ENCODE measurements at regions not wholly inside any gene's neighbourhood (a gene's known extent, or its start where the extent isn't known, plus 50 kb on each side); places are given as distances from the start of the nearest gene placed in this dataset.

DNA sequence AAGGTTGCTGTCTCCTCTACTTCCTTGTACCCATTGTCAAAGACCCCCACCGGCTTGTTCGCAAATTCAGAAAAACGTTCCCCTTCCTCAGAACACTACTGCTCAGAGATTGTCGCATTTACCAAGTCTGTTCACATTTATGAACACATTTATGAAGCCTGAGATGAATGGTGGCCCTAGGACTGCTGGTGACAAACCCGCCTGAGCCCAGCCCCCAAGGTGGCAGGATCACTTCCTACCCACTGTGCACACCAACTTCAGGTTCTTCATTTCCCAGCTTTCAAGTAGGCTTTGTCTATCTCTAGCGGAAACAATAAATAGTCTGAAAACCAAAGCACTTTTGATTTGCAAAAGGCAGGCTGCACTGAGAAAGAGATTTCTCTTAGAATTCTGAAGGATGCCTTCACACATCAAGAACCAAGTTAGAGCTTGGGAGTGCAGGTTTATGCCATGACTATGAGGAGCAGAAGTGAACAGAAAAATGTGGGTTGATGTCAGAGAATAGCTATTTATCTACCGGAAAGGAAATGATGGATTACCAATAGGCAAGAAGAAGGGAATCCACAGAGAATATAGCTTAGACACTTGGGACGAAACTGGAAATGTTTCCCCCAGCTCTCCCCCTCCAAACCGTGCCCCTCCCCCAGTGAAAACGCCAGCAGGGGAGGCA is 200.5 kb downstream of the TOMM20 start:
- TF ChIP-seq, protein P1, sequence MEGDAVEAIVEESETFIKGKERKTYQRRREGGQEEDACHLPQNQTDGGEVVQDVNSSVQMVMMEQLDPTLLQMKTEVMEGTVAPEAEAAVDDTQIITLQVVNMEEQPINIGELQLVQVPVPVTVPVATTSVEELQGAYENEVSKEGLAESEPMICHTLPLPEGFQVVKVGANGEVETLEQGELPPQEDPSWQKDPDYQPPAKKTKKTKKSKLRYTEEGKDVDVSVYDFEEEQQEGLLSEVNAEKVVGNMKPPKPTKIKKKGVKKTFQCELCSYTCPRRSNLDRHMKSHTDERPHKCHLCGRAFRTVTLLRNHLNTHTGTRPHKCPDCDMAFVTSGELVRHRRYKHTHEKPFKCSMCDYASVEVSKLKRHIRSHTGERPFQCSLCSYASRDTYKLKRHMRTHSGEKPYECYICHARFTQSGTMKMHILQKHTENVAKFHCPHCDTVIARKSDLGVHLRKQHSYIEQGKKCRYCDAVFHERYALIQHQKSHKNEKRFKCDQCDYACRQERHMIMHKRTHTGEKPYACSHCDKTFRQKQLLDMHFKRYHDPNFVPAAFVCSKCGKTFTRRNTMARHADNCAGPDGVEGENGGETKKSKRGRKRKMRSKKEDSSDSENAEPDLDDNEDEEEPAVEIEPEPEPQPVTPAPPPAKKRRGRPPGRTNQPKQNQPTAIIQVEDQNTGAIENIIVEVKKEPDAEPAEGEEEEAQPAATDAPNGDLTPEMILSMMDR (IDR thresholded peaks at IDR 0.05; ENCODE audit: insufficient read depth, low read depth, low read length): no peak
- TF ChIP-seq EZH2 (IDR thresholded peaks at IDR 0.05; ENCODE audit: insufficient read depth, low read length): no peak

All from astrocyte (in vitro differentiated cells and primary cell).